WTC11 (cell line): ENCODE measurements at regions not wholly inside any gene's neighbourhood (a gene's known extent, or its start where the extent isn't known, plus 50 kb on each side); places are given as distances from the start of the nearest gene placed in this dataset.

Source experiments
- ATAC-seq: fragments of 200-7000 bp; cut with Tn5 transposase; 2 replicates; pipeline ENCODE4 v1.10.0; 2021; ENCODE audit warnings: mild to moderate bottlenecking, moderate library complexity
- CTCF ChIA-PET: fragments of 300-600 bp; sonication (Branson Sonifier 250); formaldehyde crosslinking; loops from one replicate; lab custom pipeline; 2021; ENCODE audit warnings: antibody characterized with exemption; lab: Charles Lee
- POLR2A ChIA-PET: fragments of 350-600 bp; sonication (Branson Sonifier 250); formaldehyde crosslinking; loops from one replicate; lab custom pipeline; 2021; ENCODE audit warnings: antibody characterized with exemption; lab: Charles Lee
- DNase-seq: peaks from one replicate; pipeline ENCODE4 v3.0.0; 2021; ENCODE audit warnings: low spot score
- H3K27ac Mint-ChIP-seq: 2 replicates; pipeline ENCODE4 v1.8.0; 2021; ENCODE audit warnings: mixed read lengths
- H3K27me3 Mint-ChIP-seq: 2 replicates; pipeline ENCODE4 v1.8.0; 2021; ENCODE audit warnings: low read depth, mild to moderate bottlenecking, moderate library complexity, mixed read lengths
- H3K36me3 Mint-ChIP-seq: 2 replicates; pipeline ENCODE4 v1.8.0; 2021; ENCODE audit warnings: mixed read lengths
- H3K4me1 Mint-ChIP-seq: 2 replicates; pipeline ENCODE4 v1.8.0; 2022; ENCODE audit warnings: mixed read lengths
- H3K4me3 Mint-ChIP-seq: 2 replicates; pipeline ENCODE4 v1.8.0; 2021; ENCODE audit warnings: mild to moderate bottlenecking, moderate library complexity, mixed read lengths
- H3K9me3 Mint-ChIP-seq: 2 replicates; pipeline ENCODE4 v1.8.0; 2021; ENCODE audit warnings: mixed read lengths
- ATF1 ChIP-seq: sonication (generic); formaldehyde crosslinking; IDR thresholded peaks from 2 replicates; pipeline ENCODE4 v1.8.1; 2023; ENCODE audit warnings: mild to moderate bottlenecking, moderate library complexity, missing genetic modification reagents
- CBFB ChIP-seq: sonication (generic); formaldehyde crosslinking; IDR thresholded peaks from 2 replicates; pipeline ENCODE4 v1.8.1; 2022; ENCODE audit warnings: mild to moderate bottlenecking, low read depth, missing genetic modification reagents
- CREB1 ChIP-seq: sonication (generic); formaldehyde crosslinking; IDR thresholded peaks from 2 replicates; pipeline ENCODE4 v1.8.0; 2023; ENCODE audit warnings: mild to moderate bottlenecking, missing genetic modification reagents
- E2F5 ChIP-seq: sonication (generic); formaldehyde crosslinking; IDR thresholded peaks from 2 replicates; pipeline ENCODE4 v1.8.1; 2022; ENCODE audit warnings: mild to moderate bottlenecking, moderate library complexity, missing genetic modification reagents
- ERG ChIP-seq: fragments of 250-450 bp; sonication (Bioruptor Pico); IDR thresholded peaks from 2 replicates; pipeline ENCODE4 v1.8.0; 2021; ENCODE audit warnings: mild to moderate bottlenecking
- GABPB1 ChIP-seq: sonication (generic); formaldehyde crosslinking; IDR thresholded peaks from 2 replicates; pipeline ENCODE4 v1.8.1; 2023; ENCODE audit warnings: mild to moderate bottlenecking, missing genetic modification reagents
- JAZF1 ChIP-seq: fragments of 250-450 bp; sonication (Bioruptor Pico); IDR thresholded peaks from 2 replicates; pipeline ENCODE4 v1.9.0; 2021; ENCODE audit warnings: moderate library complexity, mild to moderate bottlenecking, inconsistent platforms
- MXD4 ChIP-seq: fragments of 250-450 bp; sonication (Bioruptor Pico); IDR thresholded peaks from 2 replicates; pipeline ENCODE4 v1.8.0; 2021; ENCODE audit warnings: mild to moderate bottlenecking, moderate library complexity, borderline replicate concordance
- NR2C2 ChIP-seq: sonication (generic); formaldehyde crosslinking; IDR thresholded peaks from 2 replicates; pipeline ENCODE4 v1.8.0; 2022; ENCODE audit warnings: mild to moderate bottlenecking, missing genetic modification reagents
- NR3C1 ChIP-seq: sonication (generic); formaldehyde crosslinking; conservative IDR thresholded peaks from 2 replicates; pipeline ENCODE4 v1.8.1; 2023; ENCODE audit warnings: low read depth, mild to moderate bottlenecking, missing genetic modification reagents
- RORB ChIP-seq: fragments of 250-450 bp; sonication (Bioruptor Pico); IDR thresholded peaks from 2 replicates; pipeline ENCODE4 v1.9.0; 2021; ENCODE audit warnings: mild to moderate bottlenecking
- SMAD3 ChIP-seq: sonication (generic); formaldehyde crosslinking; IDR thresholded peaks from 2 replicates; pipeline ENCODE4 v1.8.0; 2022; ENCODE audit warnings: missing genetic modification reagents, mild to moderate bottlenecking, borderline replicate concordance
- TEAD1 ChIP-seq: sonication (generic); formaldehyde crosslinking; IDR thresholded peaks from 2 replicates; pipeline ENCODE4 v1.8.0; 2022; ENCODE audit warnings: mild to moderate bottlenecking, missing genetic modification reagents
- ZNF121 ChIP-seq: sonication (generic); formaldehyde crosslinking; IDR thresholded peaks from 2 replicates; pipeline ENCODE4 v1.8.0; 2023; ENCODE audit warnings: missing genetic modification reagents
- ZNF219 ChIP-seq: sonication (generic); formaldehyde crosslinking; IDR thresholded peaks from 2 replicates; pipeline ENCODE4 v1.8.0; 2023; ENCODE audit warnings: missing genetic modification reagents, mild to moderate bottlenecking, borderline replicate concordance
- ZNF263 ChIP-seq: sonication (generic); formaldehyde crosslinking; IDR thresholded peaks from 2 replicates; pipeline ENCODE4 v1.8.1; 2022; ENCODE audit warnings: low read depth, mild to moderate bottlenecking, moderate library complexity, missing genetic modification reagents
- ZNF317 ChIP-seq: sonication (generic); formaldehyde crosslinking; IDR thresholded peaks from 2 replicates; pipeline ENCODE4 v1.8.1; 2023; ENCODE audit warnings: low read depth, mild to moderate bottlenecking, moderate library complexity, missing genetic modification reagents, borderline replicate concordance
- ZNF423 ChIP-seq: fragments of 250-450 bp; sonication (Bioruptor Pico); IDR thresholded peaks from 2 replicates; pipeline ENCODE4 v2.1.2; 2022; ENCODE audit warnings: mild to moderate bottlenecking, moderate library complexity
- ZNF532 ChIP-seq: fragments of 250-450 bp; sonication (Bioruptor Pico); IDR thresholded peaks from 2 replicates; pipeline ENCODE4 v1.9.0; 2021; ENCODE audit warnings: mild to moderate bottlenecking, borderline replicate concordance
- TF ChIP-seq, protein P1 (sequence below): fragments of 200-600 bp; IDR thresholded peaks from 2 replicates; pipeline ENCODE4 v1.8.0; 2022; ENCODE audit warnings: antibody characterized with exemption
- TF ChIP-seq, protein P2 (sequence below): sonication (generic); formaldehyde crosslinking; conservative IDR thresholded peaks from 2 replicates; pipeline ENCODE4 v1.8.1; 2023; ENCODE audit warnings: mild to moderate bottlenecking, low read depth, missing genetic modification reagents, moderate library complexity
- TF ChIP-seq, protein P3 (sequence below): sonication (generic); formaldehyde crosslinking; IDR thresholded peaks from 2 replicates; pipeline ENCODE4 v1.8.1; 2022; ENCODE audit warnings: mild to moderate bottlenecking, missing genetic modification reagents, moderate library complexity, borderline replicate concordance

DNA sequence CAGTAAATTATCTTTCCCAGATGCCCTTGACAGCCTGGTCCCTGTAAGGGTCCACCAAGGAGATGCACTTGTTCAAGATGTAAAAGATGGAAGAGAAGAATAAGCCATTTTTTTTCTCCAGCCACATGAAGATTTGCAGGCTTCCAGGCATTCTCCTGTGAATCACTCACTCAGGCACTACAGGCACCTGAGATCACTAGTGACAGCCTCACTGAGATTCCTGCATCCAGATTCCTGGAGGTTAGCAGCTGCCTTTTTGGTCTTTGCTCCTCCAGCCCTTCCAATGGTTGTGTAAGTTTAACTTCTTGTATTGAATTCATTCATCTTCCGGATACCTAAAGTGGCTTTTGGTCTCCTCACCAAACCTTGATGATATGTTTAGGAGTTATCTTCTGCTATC lies 630.2 kb upstream of the CADM1 start:
- no peaks in the 10 kb centered on the region for H3K9me3 Mint-ChIP-seq
- TF ChIP-seq ZNF317 (CRISPR knock-in tag) (no peak), SMAD3 (CRISPR knock-in tag) (no peak), RORB (CRISPR knock-in tag) (no peak), CBFB (CRISPR knock-in tag) (no peak), E2F5 (CRISPR knock-in tag) (no peak), ERG (CRISPR knock-in tag) (no peak), JAZF1 (CRISPR knock-in tag) (no peak), NR2C2 (CRISPR knock-in tag) (no peak), ZNF121 (CRISPR knock-in tag) (no peak), GABPB1 (CRISPR knock-in tag) (no peak), ATF1 (CRISPR knock-in tag) (no peak)
- TF ChIP-seq, protein P1, sequence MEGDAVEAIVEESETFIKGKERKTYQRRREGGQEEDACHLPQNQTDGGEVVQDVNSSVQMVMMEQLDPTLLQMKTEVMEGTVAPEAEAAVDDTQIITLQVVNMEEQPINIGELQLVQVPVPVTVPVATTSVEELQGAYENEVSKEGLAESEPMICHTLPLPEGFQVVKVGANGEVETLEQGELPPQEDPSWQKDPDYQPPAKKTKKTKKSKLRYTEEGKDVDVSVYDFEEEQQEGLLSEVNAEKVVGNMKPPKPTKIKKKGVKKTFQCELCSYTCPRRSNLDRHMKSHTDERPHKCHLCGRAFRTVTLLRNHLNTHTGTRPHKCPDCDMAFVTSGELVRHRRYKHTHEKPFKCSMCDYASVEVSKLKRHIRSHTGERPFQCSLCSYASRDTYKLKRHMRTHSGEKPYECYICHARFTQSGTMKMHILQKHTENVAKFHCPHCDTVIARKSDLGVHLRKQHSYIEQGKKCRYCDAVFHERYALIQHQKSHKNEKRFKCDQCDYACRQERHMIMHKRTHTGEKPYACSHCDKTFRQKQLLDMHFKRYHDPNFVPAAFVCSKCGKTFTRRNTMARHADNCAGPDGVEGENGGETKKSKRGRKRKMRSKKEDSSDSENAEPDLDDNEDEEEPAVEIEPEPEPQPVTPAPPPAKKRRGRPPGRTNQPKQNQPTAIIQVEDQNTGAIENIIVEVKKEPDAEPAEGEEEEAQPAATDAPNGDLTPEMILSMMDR: no peak
- TF ChIP-seq, all 79 proteins: peak for 0
- no peak for ATAC-seq
- Mint-ChIP-seq H3K27me3 (no peaks in the 10 kb centered on the region), H3K4me1 (peaks cover 9% of the 10 kb centered on the region), H3K36me3 (no peaks in the 10 kb centered on the region), H3K4me3 (no peak overlapping the region), H3K27ac (no peak overlapping the region)
- POLR2A ChIA-PET: no interaction called here
- CTCF ChIA-PET: interaction anchor here (0.6 to 1.5 kb wide), 4 partner anchors 10 to 1005 kb away, joined by 3 to 5 read pairs (median 4); no protein-coding TSS in a partner anchor
- DNase-seq: no peak

DNA sequence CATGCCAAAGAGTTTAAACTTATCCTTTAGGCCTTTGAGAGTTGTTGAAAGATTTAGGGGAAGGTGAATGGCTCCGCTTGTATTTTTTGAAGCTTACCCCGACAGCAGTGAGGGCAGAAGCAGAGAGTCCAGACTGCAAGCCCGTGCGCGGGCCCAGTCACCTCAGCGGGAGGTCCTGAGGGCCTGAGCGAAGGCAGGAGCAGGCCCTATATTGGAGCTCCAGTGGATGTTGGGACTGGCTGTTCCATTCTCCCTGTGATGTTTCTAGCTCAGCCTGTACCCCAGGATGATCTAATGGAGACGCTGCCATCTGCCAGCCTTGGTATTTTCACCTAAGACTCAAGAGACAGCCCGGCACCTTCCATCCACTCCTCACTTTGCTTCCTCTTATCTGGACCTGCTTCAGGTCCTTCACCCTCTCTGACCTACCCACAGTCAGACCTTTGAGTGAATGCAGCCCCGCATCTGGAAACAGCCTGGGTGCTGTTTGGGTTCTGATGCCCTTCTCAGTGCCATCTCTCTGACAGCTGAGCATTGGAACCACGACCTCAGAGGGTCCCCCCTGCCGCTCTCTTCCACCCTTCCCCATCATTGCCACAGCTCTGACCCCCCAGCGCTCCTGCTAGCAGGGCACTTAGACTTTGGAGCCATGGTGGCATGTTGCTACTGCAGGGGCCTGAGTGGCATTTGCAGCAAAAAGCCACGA lies 628.2 kb upstream of the CADM1 start:
- ChIA-PET POLR2A (no interaction called here), CTCF (interaction anchor here (1.0 to 1.4 kb wide), 3 partner anchors 12 to 262 kb away, joined by 3 to 4 read pairs (median 4); no protein-coding TSS in a partner anchor)
- Mint-ChIP-seq H3K27me3 (no peaks in the 10 kb centered on the region), H3K4me3 (no peak overlapping the region), H3K27ac (no peak overlapping the region), H3K4me1 (peaks cover 9% of the 10 kb centered on the region), H3K9me3 (no peaks in the 10 kb centered on the region), H3K36me3 (no peaks in the 10 kb centered on the region)
- ATAC-seq: no peak
- DNase-seq: no peak
- TF ChIP-seq MXD4 (CRISPR knock-in tag) (no peak), TEAD1 (CRISPR knock-in tag) (no peak), GABPB1 (CRISPR knock-in tag) (no peak), NR3C1 (CRISPR knock-in tag) (no peak), ZNF263 (no peak), CREB1 (CRISPR knock-in tag) (no peak), ZNF423 (CRISPR knock-in tag) (no peak), ZNF532 (CRISPR knock-in tag) (no peak), ZNF219 (no peak)
- TF ChIP-seq, protein P2, sequence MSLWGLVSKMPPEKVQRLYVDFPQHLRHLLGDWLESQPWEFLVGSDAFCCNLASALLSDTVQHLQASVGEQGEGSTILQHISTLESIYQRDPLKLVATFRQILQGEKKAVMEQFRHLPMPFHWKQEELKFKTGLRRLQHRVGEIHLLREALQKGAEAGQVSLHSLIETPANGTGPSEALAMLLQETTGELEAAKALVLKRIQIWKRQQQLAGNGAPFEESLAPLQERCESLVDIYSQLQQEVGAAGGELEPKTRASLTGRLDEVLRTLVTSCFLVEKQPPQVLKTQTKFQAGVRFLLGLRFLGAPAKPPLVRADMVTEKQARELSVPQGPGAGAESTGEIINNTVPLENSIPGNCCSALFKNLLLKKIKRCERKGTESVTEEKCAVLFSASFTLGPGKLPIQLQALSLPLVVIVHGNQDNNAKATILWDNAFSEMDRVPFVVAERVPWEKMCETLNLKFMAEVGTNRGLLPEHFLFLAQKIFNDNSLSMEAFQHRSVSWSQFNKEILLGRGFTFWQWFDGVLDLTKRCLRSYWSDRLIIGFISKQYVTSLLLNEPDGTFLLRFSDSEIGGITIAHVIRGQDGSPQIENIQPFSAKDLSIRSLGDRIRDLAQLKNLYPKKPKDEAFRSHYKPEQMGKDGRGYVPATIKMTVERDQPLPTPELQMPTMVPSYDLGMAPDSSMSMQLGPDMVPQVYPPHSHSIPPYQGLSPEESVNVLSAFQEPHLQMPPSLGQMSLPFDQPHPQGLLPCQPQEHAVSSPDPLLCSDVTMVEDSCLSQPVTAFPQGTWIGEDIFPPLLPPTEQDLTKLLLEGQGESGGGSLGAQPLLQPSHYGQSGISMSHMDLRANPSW (CRISPR knock-in tag): no peak
- TF ChIP-seq, protein P3, sequence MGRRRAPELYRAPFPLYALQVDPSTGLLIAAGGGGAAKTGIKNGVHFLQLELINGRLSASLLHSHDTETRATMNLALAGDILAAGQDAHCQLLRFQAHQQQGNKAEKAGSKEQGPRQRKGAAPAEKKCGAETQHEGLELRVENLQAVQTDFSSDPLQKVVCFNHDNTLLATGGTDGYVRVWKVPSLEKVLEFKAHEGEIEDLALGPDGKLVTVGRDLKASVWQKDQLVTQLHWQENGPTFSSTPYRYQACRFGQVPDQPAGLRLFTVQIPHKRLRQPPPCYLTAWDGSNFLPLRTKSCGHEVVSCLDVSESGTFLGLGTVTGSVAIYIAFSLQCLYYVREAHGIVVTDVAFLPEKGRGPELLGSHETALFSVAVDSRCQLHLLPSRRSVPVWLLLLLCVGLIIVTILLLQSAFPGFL (CRISPR knock-in tag): no peak
